ENCODE measurements at regions not wholly inside any gene's neighbourhood (a gene's known extent, or its start where the extent isn't known, plus 50 kb on each side); places are given as distances from the start of the nearest gene placed in this dataset.
"Not testable (repeated sequence)": the region's sequence is repeated elsewhere in the genome, so short reads cannot be mapped to it uniquely, and the experiment has no call there.

DNA sequence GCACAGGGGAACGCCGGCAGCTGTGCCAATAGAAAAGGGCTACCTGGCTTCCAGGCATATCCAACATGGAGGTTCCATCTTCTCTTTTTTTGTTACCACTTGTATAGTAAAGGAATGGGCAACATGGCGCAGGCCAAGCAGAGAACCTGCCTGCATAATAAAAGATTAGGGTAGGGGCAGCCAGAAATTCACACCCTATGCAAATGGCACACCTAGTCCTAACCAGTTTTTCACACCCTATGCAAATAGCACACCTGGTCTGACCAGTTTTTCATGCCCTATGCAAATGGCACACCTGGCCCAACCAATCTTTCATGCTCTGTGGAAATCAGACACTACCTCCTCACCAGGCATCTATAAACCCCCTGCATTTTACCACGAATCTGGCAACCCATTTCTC is 369.5 kb downstream of the IPMK start:
- no peak for ATAC-seq
- DNase-seq (ENCODE audit: low spot score) = no peak
- intact Hi-C loops (cut with DNase I) = no loop called here

DNA sequence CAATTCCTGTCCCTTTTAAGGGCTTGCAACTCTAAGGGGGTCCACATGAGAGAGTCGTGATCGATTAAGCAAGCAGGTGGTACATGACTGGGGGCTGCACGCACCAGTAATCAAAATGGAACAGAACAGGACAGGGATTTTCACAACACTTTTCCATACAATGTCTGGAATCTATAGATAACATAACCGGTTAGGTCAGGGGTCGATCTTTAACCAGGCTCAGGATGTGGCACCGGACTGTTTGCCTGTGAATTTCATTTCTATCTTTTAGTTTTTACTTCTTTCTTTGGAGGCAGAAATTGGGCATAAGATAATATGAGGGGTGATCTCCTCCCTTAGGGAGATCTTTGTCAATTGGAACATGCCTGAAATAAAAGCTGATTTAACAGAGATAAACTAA is 370.1 kb downstream of the IPMK start:
- intact Hi-C loops (cut with DNase I) = no loop called here
- no peak for DNase-seq (ENCODE audit: low spot score)

DNA sequence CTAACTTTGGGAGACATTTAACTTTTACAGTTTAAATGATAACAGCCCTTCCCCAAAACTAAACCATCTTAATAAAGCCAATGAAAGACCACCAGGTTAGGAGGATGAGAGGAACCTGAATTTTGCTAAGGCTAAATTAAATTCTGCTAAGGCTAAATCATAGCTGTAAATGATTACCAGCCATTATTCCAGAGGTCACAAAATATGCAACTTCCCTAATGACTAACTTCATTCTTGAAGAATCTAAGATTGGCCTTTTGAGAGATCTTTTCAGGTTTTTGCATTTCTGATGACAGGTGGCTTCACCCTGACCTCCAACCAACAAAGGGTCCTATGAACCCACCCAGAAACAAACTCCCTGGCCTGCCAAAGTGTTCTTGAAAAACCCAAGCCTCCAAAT is 373.3 kb downstream of the IPMK start:
- ATAC-seq (no peak), DNase-seq (ENCODE audit: low spot score) (no peak)

More for the DNA sequence above, 370.1 kb downstream of the IPMK start:
- ATAC-seq = no peak

DNA sequence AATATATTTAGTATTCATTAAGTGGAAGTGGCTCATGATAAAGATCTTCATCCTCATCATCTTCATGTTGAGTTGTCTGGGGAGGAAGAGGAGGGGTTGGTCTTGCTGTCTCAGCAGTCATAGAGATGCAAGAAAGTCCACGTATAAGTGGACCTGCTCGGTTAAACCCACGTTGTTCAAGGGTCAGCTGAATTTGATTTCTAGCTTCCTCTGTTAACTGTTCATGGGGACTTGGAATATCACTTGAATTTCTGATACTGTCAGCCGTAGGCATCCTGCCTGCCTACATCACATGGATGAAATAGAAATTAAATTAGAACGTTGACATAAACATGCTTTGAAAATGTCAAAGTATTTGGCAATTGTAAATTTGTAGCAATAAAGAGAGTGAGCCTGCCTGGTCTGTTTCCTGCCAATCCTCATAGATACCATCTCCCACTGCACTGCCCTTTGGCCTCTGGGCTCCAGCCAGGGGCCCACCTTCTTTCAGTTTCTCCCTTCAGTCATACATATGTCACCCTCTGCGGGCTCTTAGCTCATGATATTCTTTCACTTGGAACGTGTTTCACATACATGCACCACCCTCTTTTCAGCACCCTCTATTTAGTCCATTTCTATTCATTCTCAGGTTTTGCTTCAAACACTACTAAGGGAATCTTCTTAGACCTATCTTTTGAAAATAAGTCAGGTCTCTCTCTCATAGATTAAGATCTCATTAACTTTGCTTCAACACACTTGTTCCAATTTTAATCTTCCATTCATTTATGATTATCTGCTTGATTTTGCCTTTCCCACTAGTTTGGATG is 376.3 kb downstream of the IPMK start:
- ATAC-seq (no peak), DNase-seq (ENCODE audit: low spot score) (no peak)
- intact Hi-C loops (cut with DNase I) = no loop called here

More for the DNA sequence above, 373.3 kb downstream of the IPMK start:
- intact Hi-C loops (cut with DNase I) = no loop called here

DNA sequence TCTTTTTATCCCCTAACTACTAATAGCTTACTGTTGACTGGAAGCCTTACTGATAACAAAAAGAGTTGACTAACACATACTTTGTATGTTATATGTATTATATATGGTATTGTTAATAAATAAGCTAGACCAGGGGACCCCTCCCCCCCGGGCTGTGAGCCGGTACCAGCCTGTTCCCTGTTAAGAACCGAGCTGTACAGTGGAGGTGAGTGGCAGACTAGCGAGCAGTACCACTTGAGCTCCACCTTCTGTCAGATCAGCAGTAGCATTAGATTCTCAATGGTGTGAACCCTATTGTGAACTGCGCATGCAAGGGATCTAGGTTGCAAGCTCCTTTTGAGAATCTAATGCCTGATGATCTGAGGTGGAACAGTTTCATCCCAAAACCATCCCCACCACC is 377.0 kb downstream of the IPMK start:
- no peak for ATAC-seq
- intact Hi-C loops (cut with DNase I) = no loop called here
- no peak for DNase-seq (ENCODE audit: low spot score)

DNA sequence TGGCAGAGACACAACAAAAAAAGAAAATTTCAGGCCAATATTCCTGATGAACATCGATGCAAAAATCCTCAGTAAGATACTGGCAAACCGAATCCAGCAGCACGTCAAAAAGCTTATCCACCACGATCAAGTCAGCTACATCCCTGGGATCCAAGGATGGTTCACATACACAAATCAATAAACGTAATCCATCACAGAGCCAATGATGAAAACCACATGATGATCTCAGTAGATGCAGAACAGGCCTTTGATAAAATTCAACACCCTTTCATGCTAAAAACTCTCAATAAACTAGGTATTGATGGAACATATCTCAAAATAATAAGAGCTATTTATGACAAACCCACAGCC is 382.1 kb downstream of the IPMK start:
- ATAC-seq; intact Hi-C loops (cut with DNase I); DNase-seq (ENCODE audit: low spot score): not testable (repeated sequence)

DNA sequence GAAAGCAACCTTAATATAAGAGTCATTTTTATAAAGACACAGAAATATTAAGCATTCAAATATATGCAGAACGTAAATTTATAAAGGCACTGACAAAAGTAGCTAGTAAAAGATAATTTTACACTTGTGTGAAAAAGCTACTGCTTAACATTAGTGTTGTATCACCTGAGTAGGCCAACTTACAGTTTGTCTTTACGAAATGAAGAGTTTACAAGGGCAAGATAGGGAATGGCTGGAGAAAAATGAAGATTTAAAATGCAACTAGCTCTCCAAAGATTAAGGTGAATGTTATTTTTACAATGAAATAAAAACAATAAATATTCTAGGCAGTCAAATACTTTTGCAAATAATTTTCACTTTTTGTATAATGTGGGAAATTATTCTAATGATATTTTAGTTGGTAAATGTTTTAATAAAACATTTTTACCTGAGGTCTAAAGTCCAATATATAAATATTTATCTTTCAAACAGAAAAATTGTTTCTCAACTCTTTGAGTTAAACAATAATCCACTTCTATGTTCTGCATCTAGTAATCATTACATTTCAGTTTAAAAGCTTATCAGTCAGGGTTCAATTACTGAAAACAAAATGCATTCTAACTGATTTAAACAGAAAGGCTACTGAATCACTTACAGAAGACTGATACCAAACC is 382.6 kb downstream of the IPMK start:
- intact Hi-C loops (cut with DNase I) = no loop called here
- no peak for ATAC-seq

DNA sequence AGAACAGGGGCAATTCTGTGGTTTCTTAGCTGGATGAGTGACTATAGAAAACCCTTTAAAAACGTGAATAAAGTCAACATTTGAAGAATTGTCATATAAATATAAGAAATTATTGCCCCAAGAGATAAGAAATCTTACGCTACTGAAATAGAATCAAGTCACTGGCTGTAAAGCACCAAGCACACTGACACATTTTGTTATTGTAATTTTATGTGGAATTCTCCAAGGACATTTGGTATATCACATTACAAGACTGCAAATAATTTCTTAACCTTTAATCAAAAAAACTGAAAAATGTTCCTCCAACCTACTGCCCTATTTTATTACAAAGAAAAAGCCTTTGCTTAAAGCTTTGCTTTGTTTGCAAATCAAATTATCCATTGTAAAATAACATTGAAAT is 383.3 kb downstream of the IPMK start:
- DNase-seq (ENCODE audit: low spot score) = no peak
- intact Hi-C loops (cut with DNase I) = no loop called here
- no peak for ATAC-seq

More for the DNA sequence above, 382.6 kb downstream of the IPMK start:
- DNase-seq (ENCODE audit: low spot score) = no peak

DNA sequence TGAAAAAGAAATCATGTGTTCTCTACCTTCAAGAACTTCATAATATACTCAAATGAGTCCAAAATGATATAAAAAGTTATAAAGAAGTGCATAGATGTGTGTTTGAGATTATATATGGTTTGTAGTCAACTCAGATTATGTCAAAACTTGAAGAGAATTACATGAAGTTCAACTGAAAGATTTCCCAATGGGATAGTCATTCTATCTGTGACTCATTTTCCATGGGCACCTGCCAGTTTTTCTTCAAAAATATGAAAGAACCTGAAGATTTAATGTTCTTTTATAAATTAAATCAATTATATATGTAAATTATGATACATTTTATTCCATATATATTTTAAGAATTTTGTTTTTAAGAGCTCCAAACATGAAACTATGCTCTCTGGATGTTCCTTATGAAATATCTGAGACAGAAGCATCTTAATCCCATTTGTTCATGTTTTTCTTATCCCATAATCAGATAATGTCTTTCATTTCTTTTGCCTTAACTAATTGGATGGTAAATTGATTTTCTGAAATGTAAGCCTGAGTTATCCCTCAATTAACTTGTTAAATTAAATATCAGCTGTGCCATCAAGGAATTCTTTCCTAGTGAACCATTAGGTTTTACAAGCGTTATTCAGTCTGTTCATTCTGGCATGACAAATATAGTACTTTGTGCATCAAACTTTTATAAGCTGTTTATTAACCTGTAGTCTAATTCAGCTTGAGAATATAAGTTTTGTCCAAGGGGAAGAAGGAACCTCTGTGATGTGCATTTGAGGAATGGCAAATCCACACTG is 387.1 kb downstream of the IPMK start:
- intact Hi-C loops (cut with DNase I) = no loop called here
- ATAC-seq (no peak), DNase-seq (ENCODE audit: low spot score) (no peak)

DNA sequence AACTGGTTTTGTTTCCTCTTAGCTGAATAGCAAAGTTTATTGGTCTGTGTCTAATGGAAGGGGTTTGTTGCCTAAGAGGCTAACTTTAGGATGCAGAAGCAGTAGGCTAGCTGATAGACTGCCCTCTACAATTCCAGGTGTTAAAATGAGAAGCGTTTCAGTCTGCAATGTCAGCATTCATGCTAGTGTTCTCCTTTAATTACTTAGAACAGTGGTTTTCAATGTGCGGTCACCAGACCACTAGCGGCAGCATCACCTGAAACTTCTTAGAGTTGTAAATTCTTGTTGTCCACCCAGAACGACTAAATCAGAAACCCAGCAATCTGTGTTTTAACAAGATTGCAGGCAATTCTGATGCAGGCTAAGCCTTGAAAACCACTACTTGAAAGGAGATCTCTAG is 392.9 kb downstream of the IPMK start:
- intact Hi-C loops (cut with DNase I) = no loop called here
- ATAC-seq (no peak), DNase-seq (ENCODE audit: low spot score) (no peak)

DNA sequence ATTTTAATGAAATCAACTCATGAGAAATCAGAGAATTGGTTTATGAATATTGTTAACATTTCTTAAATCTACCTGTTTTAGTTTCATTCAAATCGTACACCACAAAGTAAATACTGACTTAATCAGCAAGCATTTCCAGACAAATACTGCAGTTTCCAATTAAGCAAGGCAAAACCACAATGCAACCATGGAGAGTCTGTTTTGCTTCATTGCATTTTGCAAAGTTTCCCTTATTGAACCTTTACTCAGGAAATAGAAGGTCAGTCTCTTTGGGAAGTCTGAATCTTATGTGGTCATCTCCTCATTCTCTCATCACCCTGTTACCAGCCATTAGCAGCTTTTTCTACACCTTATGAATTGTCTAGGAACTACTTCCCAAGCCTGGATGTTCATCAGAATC is 400.5 kb downstream of the IPMK start:
- no peak for DNase-seq (ENCODE audit: low spot score)
- no peak for ATAC-seq
- intact Hi-C loops (cut with DNase I) = no loop called here

DNA sequence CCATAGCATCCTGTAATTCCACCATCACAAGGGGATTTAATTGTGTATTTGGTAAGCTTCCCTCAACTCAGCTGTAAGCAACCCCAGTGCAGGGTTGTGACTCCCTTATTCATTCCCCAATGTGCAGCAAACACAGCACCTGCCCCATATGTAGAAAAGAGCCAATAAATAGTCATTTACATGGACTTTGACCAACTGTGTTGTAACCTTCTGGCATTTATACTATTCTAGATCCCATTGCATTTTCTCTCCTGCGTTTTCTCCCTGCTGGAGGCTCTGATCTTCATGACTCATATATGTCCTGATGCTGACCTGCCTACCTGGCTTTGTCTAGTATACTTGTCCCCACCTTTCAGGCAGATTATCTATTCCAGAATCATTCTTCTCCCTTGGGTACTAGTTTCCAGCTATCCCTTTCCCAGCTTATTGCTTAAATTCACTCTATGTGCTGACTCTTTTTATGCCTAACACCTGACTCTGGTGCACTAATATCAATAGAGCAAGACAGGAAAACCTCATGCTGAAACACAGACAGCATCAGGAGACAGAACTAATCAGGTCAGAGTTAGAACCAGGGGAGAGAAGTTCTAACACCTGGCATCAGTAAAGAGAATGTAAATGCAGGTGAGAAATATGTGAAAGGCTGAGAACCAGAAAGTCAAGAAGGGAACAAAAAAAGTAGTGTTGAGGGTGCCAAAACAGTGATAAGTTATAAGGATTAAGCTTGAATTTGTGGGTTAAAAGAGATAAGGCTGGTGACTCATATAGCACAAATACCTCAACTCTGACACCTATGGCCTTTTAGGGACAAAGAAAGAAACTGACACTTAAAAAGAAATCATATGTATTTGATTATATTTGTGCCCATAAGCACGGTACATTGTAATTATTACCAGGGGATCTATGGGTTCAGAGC is 402.7 kb downstream of the IPMK start:
- no peak for ATAC-seq
- intact Hi-C loops (cut with DNase I) = no loop called here
- no peak for DNase-seq (ENCODE audit: low spot score)

DNA sequence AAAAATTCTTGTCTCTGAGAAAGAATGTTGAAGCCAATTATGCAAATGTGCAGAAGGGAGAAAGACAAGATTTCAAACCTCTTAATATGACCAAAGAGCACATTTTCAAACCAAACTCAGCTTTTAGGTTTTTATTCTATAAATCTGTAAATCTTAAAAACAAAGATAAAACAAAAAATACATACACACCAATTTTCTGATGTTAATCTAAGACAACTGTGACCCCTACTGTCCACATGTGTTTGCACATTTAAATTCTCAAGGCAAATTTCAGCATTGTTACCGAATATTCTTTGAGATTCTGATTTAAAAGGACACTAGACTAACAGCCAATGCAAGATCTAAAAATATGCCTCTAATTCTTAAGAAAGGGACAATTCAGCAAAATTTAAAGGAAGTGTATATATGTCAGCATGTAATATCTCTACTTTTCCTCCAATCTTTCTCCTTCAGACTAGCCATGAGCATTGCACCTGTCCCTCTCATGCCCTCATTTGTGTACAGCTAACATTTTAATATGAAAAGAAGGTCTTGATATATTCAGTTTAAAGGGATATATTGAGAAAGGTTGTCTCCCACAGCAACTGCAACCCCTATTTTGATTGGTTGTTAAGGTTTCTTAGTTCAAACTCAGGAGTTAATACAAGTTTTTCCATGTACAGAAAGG is 417.9 kb downstream of the IPMK start:
- intact Hi-C loops (cut with DNase I) = no loop called here
- DNase-seq (ENCODE audit: low spot score) (no peak), ATAC-seq (no peak)

DNA sequence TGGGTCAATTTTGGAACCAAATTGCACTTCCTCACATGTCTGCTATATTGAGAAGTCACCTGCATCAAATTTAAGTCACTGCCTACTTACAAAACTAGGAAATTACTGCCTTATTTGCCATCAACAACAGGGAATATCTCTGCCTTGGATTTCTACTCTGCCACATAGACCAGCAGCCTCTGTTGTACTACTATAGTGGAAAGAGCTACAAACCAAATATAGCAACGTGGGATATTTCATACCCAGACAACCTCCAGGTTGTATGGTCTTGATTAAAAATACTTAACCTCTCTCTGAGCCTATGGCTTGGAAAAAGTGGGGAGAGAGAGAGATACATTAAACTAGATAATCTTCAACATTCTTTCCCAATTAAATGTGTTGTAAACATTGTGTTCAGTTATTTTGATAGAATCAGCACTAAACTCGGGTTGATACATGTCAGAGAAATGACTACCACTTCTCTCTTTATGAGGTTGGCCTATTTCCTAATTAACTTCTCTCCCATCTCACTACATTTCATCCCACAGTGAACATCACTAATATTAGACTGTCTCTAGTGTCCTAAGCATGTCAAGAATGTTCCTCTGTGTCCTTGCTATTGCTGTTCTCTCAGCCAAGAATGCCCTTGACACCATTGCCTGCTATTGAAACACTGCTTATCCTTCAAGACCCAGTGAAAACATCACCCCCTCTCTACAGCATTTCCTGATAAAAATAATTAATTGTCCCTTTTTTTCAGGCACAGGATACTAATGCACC is 421.2 kb downstream of the IPMK start:
- ATAC-seq = no peak
- intact Hi-C loops (cut with DNase I) = no loop called here
- no peak for DNase-seq (ENCODE audit: low spot score)

DNA sequence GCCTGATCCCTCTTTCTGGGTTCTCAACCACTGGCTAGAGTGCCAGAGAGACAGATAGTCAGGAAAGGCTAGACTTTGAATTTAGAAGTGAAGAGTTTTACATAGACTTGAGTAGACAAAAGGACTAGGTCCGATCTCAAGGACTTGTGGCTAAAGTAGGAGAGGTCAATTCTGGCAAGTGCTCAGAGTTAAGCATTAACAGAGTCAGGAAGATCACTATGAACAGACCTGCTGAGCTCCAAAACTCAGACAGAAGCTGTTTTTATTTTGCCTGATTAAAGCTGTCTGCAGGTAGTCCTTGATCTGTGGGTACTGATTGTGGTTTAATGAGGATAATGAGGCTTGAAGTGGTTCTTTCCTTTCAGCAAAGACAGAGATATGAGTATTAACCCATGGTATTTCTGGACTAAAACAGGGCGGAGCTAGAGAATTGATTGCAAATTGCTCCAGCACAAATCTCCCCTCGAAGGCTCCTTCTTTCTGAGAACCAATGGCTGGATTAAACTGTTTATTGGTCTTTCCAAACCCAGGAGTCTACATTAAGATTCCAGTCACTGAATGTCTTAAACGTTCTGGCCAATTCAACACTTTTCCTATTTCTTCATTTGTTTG is 423.2 kb downstream of the IPMK start:
- intact Hi-C loops (cut with DNase I) = no loop called here
- DNase-seq (ENCODE audit: low spot score) (no peak), ATAC-seq (no peak)

DNA sequence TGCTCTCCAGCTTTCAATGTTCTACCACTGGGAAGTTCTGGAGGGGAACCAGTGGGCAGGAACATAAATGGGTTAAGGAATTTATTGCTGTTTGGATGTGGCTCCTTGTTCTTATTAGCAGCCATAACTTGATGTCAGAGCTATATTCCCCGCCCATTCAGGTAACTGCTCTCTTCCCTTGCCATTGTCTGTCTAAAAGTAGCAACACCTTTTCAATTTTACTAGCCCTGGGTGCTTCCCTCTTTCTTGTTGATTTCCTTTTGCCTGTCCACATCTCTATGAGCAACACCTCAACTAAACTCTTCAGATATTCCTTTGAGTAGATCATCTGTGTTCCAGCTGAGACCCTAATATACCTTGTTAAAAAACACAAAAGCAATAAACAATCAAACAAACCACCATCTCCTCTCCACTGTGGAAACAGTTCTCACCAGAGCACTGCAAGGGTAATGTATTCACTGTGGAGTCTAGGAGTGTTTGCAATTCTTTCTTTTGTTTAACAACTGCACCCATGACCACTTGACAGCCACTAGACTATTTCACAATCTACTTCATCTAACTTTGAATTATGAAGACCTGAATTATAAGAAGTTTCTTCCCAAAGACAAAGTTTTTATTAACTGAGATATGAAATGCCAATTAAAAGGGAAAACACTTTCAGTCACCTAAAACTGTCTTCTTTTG is 436.7 kb downstream of the IPMK start:
- ATAC-seq (no peak), DNase-seq (ENCODE audit: low spot score) (no peak)
- intact Hi-C loops (cut with DNase I) = no loop called here

DNA sequence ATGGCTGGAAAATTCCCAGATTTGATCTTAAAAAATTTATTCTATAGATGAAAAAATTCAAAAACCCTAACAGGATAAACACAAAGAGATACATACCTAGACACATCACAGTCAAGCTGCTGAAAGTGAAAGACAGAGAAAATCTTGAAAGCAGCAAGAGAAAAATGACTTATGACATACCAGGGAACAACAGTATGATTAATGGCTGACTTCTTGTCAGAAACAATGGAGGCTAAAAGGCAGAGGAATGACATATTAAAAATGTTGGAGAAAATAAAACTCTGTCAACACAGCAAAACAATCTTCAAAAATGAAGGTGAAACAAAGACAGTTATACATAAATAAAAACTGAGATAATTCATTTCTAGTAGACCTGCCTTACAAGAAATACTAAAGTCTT is 442.7 kb downstream of the IPMK start:
- ATAC-seq = no peak
- no peak for DNase-seq (ENCODE audit: low spot score)
- intact Hi-C loops (cut with DNase I) = no loop called here
